ENCODE measurements at regions not wholly inside any gene's neighbourhood (a gene's known extent, or its start where the extent isn't known, plus 50 kb on each side); places are given as distances from the start of the nearest gene placed in this dataset.

- no peak overlapping the region for H3K4me3 ChIP-seq (ENCODE audit: low read depth, low read length)
- no peak for DNase-seq (ENCODE audit: low read depth)
- no peak for TF ChIP-seq CTCF (IDR thresholded peaks at IDR 0.05; ENCODE audit: insufficient read depth, low read length, severe bottlenecking)
- no peaks in the 10 kb centered on the region for H3K27me3 ChIP-seq (ENCODE audit: control insufficient read depth, insufficient read depth, low read length)
- FAIRE-seq: no peak
- H3K36me3 ChIP-seq (ENCODE audit: control insufficient read depth, insufficient read depth, low read length): no peaks in the 10 kb centered on the region
Measured at GRCh38 chr18:46302528-46303485, 198.6 kb downstream of the HAUS1 start.

- FAIRE-seq: peak; percentile 60
Measured at GRCh38 chr18:46310258-46310657, 206.1 kb downstream of the HAUS1 start.

GRCh38 chr18:46310675-46311345 lies 206.6 kb downstream of the HAUS1 start:
- no peak overlapping the region for H3K4me3 ChIP-seq (ENCODE audit: low read depth, low read length)
- H3K36me3 ChIP-seq (ENCODE audit: control insufficient read depth, insufficient read depth, low read length): no peaks in the 10 kb centered on the region
- TF ChIP-seq CTCF (IDR thresholded peaks at IDR 0.05; ENCODE audit: insufficient read depth, low read length, severe bottlenecking): no peak
- H3K27me3 ChIP-seq (ENCODE audit: control insufficient read depth, insufficient read depth, low read length): no peaks in the 10 kb centered on the region
- FAIRE-seq (no peak), DNase-seq (ENCODE audit: low read depth) (no peak)

More at GRCh38 chr18:46310258-46310657, 206.1 kb downstream of the HAUS1 start:
- no peak overlapping the region for H3K4me3 ChIP-seq (ENCODE audit: low read depth, low read length)
- TF ChIP-seq CTCF (IDR thresholded peaks at IDR 0.05; ENCODE audit: insufficient read depth, low read length, severe bottlenecking): no peak
- DNase-seq (ENCODE audit: low read depth): peak; percentile 68
- H3K27me3 ChIP-seq (ENCODE audit: control insufficient read depth, insufficient read depth, low read length): no peaks in the 10 kb centered on the region
- H3K36me3 ChIP-seq (ENCODE audit: control insufficient read depth, insufficient read depth, low read length): no peaks in the 10 kb centered on the region

- no peak for FAIRE-seq
- TF ChIP-seq CTCF (IDR thresholded peaks at IDR 0.05; ENCODE audit: insufficient read depth, low read length, severe bottlenecking): no peak
- Histone ChIP-seq H3K36me3 (ENCODE audit: control insufficient read depth, insufficient read depth, low read length) (no peaks in the 10 kb centered on the region), H3K4me3 (ENCODE audit: low read depth, low read length) (no peak overlapping the region), H3K27me3 (ENCODE audit: control insufficient read depth, insufficient read depth, low read length) (no peaks in the 10 kb centered on the region)
- DNase-seq (ENCODE audit: low read depth): no peak
Measured at GRCh38 chr18:46311491-46311890, 207.3 kb downstream of the HAUS1 start.

DNA sequence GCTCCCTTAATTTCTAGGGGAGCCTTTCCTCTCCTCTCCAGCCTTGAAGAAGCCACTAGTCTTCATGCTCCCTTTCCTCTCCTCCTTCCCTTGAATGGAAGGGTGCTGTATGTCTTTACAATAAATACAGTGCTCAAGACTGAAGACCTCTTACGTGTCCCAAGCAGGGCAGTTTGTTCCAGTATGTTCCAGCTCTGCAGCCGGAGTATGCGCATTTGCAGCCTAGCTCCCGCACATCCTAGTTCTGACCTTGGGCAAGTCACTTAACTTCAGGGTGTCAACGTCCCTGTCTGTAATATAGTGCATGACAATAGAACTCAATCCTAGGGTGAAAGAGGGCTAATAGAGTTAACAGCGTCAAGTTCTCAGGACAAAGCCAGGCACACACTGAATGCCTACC lies 208.0 kb downstream of the HAUS1 start:
- no peaks in the 10 kb centered on the region for H3K27me3 ChIP-seq (ENCODE audit: control insufficient read depth, insufficient read depth, low read length)
- H3K4me3 ChIP-seq (ENCODE audit: low read depth, low read length): no peak overlapping the region
- FAIRE-seq: peak; percentile 84
- H3K36me3 ChIP-seq (ENCODE audit: control insufficient read depth, insufficient read depth, low read length): no peaks in the 10 kb centered on the region
- no peak for DNase-seq (ENCODE audit: low read depth)
- TF ChIP-seq CTCF (IDR thresholded peaks at IDR 0.05; ENCODE audit: insufficient read depth, low read length, severe bottlenecking): no peak
